HG02970 (cell line): ENCODE measurements at regions not wholly inside any gene's neighbourhood (a gene's known extent, or its start where the extent isn't known, plus 50 kb on each side); places are given as distances from the start of the nearest gene placed in this dataset.
"Not testable (repeated sequence)": the region's sequence is repeated elsewhere in the genome, so short reads cannot be mapped to it uniquely, and the experiment has no call there.

Experiments used
- ATAC-seq: cut with Tn5 transposase; IDR thresholded peaks from one replicate; pipeline ENCODE4 v1.9.1; 2021; ENCODE audit warnings: mild to moderate bottlenecking, moderate library complexity, moderate number of reproducible peaks; ENCODE audit not compliant: unreplicated experiment, low FRiP score

GRCh38 chr2:49351560-49351959 is 197.2 kb upstream of the FSHR start:
- no peak for ATAC-seq

- no peak for ATAC-seq
Observed at GRCh38 chr2:49343638-49344037, 189.3 kb upstream of the FSHR start.

GRCh38 chr2:49342156-49342555 is 187.8 kb upstream of the FSHR start:
- no peak for ATAC-seq

- no peak for ATAC-seq
Observed at GRCh38 chr2:49335546-49335945, 181.2 kb upstream of the FSHR start.

GRCh38 chr2:49332415-49332814 is 178.1 kb upstream of the FSHR start:
- ATAC-seq, result no peak

GRCh38 chr2:49318531-49318930 is 164.2 kb upstream of the FSHR start:
- ATAC-seq, result no peak

- ATAC-seq, result no peak
Observed at GRCh38 chr2:49309461-49309860, 155.1 kb upstream of the FSHR start.

- ATAC-seq, result no peak
Observed at GRCh38 chr2:49306925-49307324, 152.6 kb upstream of the FSHR start.

GRCh38 chr2:49298693-49299092 is 144.4 kb upstream of the FSHR start:
- not testable (repeated sequence) for ATAC-seq

- ATAC-seq, result no peak
Observed at GRCh38 chr2:49298230-49298629, 143.9 kb upstream of the FSHR start.

- ATAC-seq, result no peak
Observed at GRCh38 chr2:49296107-49296867, 142.0 kb upstream of the FSHR start.

- no peak for ATAC-seq
Observed at GRCh38 chr2:49294225-49294624, 139.9 kb upstream of the FSHR start.

- ATAC-seq, result no peak
Observed at GRCh38 chr2:49291619-49292018, 137.3 kb upstream of the FSHR start.

- no peak for ATAC-seq
Observed at GRCh38 chr2:49289711-49290110, 135.4 kb upstream of the FSHR start.

- no peak for ATAC-seq
Observed at GRCh38 chr2:49288902-49289700, 134.8 kb upstream of the FSHR start.

GRCh38 chr2:49288113-49288705 is 133.9 kb upstream of the FSHR start:
- no peak for ATAC-seq

GRCh38 chr2:49286726-49287125 is 132.4 kb upstream of the FSHR start:
- ATAC-seq, result no peak

GRCh38 chr2:49286045-49286444 is 131.7 kb upstream of the FSHR start:
- no peak for ATAC-seq

GRCh38 chr2:49278561-49278960 is 124.2 kb upstream of the FSHR start:
- no peak for ATAC-seq

- no peak for ATAC-seq
Observed at GRCh38 chr2:49278141-49278540, 123.8 kb upstream of the FSHR start.

GRCh38 chr2:49271060-49271606 is 116.8 kb upstream of the FSHR start:
- ATAC-seq, result no peak
